A673 (cell line): ENCODE measurements at regions not wholly inside any gene's neighbourhood (a gene's known extent, or its start where the extent isn't known, plus 50 kb on each side); places are given as distances from the start of the nearest gene placed in this dataset.

ENCODE experiments used
- EZH2 ChIP-seq: fragments of 200-600 bp; sonication (generic); IDR thresholded peaks from 2 replicates; pipeline ENCODE4 v1.6.1; 2017; ENCODE audit warnings: borderline replicate concordance, low read depth, mild to moderate bottlenecking, mixed read lengths, antibody characterized with exemption, low read length; ENCODE audit not compliant: poor library complexity, severe bottlenecking
- TF ChIP-seq, protein P1 (sequence below): fragments of 300-800, 200-600 bp; sonication (generic); conservative IDR thresholded peaks from 2 replicates; pipeline ENCODE4 v1.5.1; 2017; ENCODE audit warnings: low read depth, mild to moderate bottlenecking, antibody characterized with exemption, low read length, moderate library complexity, mixed read lengths

DNA sequence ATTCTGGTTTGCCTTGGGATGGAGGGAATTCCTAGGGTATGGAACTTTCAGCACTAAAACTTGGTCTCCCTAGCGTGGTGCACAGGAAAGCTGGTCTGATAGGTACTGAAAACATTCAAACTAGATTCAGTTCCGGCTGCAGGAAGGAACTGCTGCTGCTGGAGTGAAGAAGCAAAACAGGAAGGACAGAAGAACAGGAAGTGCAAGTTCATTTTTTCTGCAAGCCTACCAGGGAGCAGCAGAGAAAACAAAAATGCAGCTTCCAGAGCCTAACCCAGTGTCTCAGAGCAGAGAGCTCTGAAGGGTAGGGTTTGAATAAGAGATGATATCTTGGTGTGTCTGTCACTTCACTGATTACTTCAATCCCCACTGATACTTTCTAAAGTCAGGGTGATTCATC lies 165.2 kb downstream of the VRK1 start:
- TF ChIP-seq, protein P1, sequence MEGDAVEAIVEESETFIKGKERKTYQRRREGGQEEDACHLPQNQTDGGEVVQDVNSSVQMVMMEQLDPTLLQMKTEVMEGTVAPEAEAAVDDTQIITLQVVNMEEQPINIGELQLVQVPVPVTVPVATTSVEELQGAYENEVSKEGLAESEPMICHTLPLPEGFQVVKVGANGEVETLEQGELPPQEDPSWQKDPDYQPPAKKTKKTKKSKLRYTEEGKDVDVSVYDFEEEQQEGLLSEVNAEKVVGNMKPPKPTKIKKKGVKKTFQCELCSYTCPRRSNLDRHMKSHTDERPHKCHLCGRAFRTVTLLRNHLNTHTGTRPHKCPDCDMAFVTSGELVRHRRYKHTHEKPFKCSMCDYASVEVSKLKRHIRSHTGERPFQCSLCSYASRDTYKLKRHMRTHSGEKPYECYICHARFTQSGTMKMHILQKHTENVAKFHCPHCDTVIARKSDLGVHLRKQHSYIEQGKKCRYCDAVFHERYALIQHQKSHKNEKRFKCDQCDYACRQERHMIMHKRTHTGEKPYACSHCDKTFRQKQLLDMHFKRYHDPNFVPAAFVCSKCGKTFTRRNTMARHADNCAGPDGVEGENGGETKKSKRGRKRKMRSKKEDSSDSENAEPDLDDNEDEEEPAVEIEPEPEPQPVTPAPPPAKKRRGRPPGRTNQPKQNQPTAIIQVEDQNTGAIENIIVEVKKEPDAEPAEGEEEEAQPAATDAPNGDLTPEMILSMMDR, result no peak
- no peak for TF ChIP-seq EZH2
